ENCODE measurements at regions not wholly inside any gene's neighbourhood (a gene's known extent, or its start where the extent isn't known, plus 50 kb on each side); places are given as distances from the start of the nearest gene placed in this dataset.

DNA sequence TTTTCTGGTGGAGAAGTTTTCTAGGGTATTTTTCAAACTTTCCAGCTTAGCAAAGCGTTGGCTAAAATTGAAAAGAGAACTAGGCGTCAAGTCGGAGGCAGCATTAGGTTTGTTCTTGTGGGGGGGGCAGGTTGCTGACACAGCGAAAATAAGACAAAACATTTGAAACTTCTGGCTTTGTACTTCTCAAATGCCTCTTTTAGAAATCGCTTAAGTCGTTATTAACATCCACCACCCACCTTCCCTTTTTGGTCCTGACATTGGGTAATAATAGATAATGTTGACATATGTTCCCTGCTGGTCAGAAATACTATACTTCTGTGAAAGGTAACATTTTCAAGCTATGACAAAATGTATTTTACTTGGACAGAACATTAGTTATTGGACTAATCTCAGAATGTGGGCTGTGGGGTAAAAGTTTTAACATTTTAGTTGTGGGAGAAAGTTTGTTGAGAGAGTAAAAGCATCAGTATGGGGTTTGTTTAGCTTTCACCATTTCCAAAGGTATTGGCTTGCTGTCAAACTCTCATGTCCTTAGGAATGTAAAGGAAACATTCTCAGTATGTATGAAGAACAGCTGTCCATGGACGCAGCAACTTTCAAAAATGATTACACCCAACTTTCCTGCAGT is 88.1 kb upstream of the ZEB2 start:
- TF ChIP-seq, protein P1, sequence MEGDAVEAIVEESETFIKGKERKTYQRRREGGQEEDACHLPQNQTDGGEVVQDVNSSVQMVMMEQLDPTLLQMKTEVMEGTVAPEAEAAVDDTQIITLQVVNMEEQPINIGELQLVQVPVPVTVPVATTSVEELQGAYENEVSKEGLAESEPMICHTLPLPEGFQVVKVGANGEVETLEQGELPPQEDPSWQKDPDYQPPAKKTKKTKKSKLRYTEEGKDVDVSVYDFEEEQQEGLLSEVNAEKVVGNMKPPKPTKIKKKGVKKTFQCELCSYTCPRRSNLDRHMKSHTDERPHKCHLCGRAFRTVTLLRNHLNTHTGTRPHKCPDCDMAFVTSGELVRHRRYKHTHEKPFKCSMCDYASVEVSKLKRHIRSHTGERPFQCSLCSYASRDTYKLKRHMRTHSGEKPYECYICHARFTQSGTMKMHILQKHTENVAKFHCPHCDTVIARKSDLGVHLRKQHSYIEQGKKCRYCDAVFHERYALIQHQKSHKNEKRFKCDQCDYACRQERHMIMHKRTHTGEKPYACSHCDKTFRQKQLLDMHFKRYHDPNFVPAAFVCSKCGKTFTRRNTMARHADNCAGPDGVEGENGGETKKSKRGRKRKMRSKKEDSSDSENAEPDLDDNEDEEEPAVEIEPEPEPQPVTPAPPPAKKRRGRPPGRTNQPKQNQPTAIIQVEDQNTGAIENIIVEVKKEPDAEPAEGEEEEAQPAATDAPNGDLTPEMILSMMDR (IDR thresholded peaks at IDR 0.05), result no peak
- no peak for TF ChIP-seq POLR2A (IDR thresholded peaks at IDR 0.05)

All from testis (tissue), 2 donors.